ENCODE measurements at regions not wholly inside any gene's neighbourhood (a gene's known extent, or its start where the extent isn't known, plus 50 kb on each side); places are given as distances from the start of the nearest gene placed in this dataset.

DNA sequence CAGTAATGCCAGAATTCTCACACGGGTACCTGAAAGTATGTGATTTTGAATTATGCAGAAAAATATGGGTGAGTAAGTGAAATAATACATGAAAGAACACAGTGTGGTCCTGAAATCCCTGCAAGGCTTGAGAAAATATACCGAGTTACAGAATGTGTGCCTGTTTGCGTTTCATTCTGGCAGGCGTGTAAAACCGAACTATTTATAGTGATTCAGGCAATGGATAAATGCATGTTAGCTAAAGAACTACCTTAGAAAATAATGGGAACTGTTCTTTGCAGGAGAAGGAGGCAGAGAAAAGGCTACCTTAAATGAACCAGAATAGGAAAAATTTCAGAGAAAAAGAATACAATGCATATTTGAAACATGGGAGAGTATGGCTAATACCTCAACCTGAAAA is 145.8 kb upstream of the KCNQ5 start:
- Histone ChIP-seq H3K27me3 (ENCODE audit: control insufficient read depth in 3 of 3, insufficient read depth in 3 of 3, low read length in 3 of 3) (no peaks in the 10 kb centered on the region), H3K27ac (ENCODE audit: low read depth in 1 of 3, low read length in 2 of 3) (no peak overlapping the region), H3K36me3 (ENCODE audit: control insufficient read depth in 3 of 3, insufficient read depth in 2 of 3, low read depth in 1 of 3, low read length in 3 of 3) (no peaks in the 10 kb centered on the region), H3K9me3 (ENCODE audit: control insufficient read depth in 2 of 2, insufficient read depth in 1 of 2, low read depth in 1 of 2, low read length in 1 of 2) (no peaks in the 10 kb centered on the region), H3K4me1 (ENCODE audit: control insufficient read depth in 3 of 3, insufficient read depth in 2 of 3, low read depth in 1 of 3, low read length in 2 of 3) (no peaks in the 10 kb centered on the region), H3K4me3 (ENCODE audit: low read depth in 1 of 3, low read length in 3 of 3) (no peak overlapping the region)
- WGBS, 3 donors, result 87% methylated on average over 5 of the region's 5 CpGs
- DNase-seq (no peak), FAIRE-seq (no peak)

DNA sequence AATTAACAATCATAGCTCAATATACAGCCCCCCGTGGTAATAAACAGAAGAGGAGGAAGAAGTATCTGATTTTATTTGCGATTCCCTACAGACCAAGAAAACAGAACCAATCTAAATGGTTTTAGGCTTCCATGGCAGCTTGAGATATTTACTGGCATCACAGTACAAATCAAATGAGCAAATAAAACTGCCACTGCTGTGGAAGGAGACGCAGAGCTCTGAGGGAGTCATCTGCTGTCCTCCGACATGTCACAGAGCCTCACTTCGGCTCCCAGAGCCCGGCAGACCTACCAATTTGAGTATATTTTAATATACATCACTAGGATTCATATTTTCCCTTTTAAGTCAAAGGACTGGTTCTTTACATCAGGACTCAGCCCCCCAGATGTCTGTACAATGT is 145.2 kb upstream of the KCNQ5 start:
- Histone ChIP-seq H3K4me3 (ENCODE audit: low read depth in 1 of 3, low read length in 3 of 3) (no peak overlapping the region), H3K9me3 (ENCODE audit: control insufficient read depth in 2 of 2, insufficient read depth in 1 of 2, low read depth in 1 of 2, low read length in 1 of 2) (no peaks in the 10 kb centered on the region), H3K27ac (ENCODE audit: low read depth in 1 of 3, low read length in 2 of 3) (no peak overlapping the region), H3K4me1 (ENCODE audit: control insufficient read depth in 3 of 3, insufficient read depth in 2 of 3, low read depth in 1 of 3, low read length in 2 of 3) (no peaks in the 10 kb centered on the region), H3K36me3 (ENCODE audit: control insufficient read depth in 3 of 3, insufficient read depth in 2 of 3, low read depth in 1 of 3, low read length in 3 of 3) (no peaks in the 10 kb centered on the region), H3K27me3 (ENCODE audit: control insufficient read depth in 3 of 3, insufficient read depth in 3 of 3, low read length in 3 of 3) (no peaks in the 10 kb centered on the region)
- WGBS, 3 donors, result 77 to 84% (median 78%) methylated on average over 6 of the region's 6 CpGs
- FAIRE-seq, result no peak
- no peak for DNase-seq

DNA sequence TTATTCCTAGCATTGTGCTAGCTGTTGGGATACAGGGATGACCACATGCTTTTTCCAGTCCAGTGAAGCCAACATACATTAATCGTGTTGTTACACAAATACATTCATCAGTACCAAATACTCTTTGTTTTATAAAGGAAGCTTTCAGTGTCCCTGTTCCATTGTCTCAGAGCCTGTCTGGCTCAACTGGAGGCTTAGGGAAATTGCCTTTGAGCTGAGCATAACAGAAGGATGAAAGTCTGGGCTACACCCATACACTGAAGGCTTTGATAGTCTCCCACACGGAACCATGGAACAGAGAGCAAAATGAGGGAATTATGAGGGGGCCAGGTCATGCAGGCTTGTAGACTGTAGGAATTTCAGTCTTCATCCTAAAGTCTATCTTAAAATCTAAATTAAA is 126.4 kb upstream of the KCNQ5 start:
- WGBS, 3 donors, result 72 to 85% (median 81%) methylated on average over 2 of the region's 2 CpGs
- DNase-seq, result no peak
- Histone ChIP-seq H3K27ac (ENCODE audit: low read depth in 1 of 3, low read length in 2 of 3) (no peak overlapping the region), H3K4me3 (ENCODE audit: low read depth in 1 of 3, low read length in 3 of 3) (no peak overlapping the region), H3K36me3 (ENCODE audit: control insufficient read depth in 3 of 3, insufficient read depth in 2 of 3, low read depth in 1 of 3, low read length in 3 of 3) (no peaks in the 10 kb centered on the region), H3K4me1 (ENCODE audit: control insufficient read depth in 3 of 3, insufficient read depth in 2 of 3, low read depth in 1 of 3, low read length in 2 of 3) (no peaks in the 10 kb centered on the region), H3K27me3 (ENCODE audit: control insufficient read depth in 3 of 3, insufficient read depth in 3 of 3, low read length in 3 of 3) (no peaks in the 10 kb centered on the region), H3K9me3 (ENCODE audit: control insufficient read depth in 2 of 2, insufficient read depth in 1 of 2, low read depth in 1 of 2, low read length in 1 of 2) (no peaks in the 10 kb centered on the region)
- FAIRE-seq, result no peak

DNA sequence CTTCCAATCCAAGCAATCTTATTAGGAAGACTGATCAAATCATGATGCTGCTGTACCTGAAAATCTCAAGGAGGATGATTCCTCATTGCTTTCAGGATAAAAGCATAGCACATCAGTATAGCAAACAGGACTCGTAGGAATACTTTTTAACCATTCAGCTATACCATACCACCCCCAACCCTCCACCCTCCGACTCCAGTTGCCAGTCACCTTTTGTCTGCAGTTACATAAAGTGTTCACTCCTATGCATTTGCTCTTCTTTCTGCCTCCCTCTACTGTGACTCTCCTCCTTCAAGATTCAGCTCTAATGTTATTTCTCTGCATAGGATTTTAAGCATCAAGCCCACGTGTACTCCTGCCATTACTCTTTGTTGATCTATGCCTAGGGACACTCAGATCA is 124.7 kb upstream of the KCNQ5 start:
- WGBS, 3 donors, result 59 to 63% (median 61%) methylated on average over 3 of the region's 3 CpGs

DNA sequence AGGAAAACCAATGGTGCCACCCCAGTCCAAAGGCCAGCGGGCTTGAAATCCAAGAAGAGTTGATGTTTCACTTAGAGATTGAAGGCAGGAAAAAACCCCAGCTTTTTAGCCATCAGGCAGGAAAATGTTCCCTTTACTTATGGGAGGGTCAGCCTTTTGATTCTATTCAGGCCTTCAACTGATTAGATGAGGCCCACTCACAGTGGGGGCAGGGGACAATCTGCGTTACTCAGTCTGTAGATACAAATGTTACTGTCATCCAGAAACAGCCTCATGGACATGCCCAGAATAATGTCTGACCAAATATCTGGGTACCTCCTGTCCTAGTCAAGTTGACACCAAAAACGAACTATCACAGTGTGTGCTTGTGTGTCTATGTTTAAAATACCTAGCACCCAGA is 121.2 kb upstream of the KCNQ5 start:
- Histone ChIP-seq H3K4me1 (ENCODE audit: control insufficient read depth in 3 of 3, insufficient read depth in 2 of 3, low read depth in 1 of 3, low read length in 2 of 3) (no peaks in the 10 kb centered on the region), H3K27ac (ENCODE audit: low read depth in 1 of 3, low read length in 2 of 3) (no peak overlapping the region), H3K4me3 (ENCODE audit: low read depth in 1 of 3, low read length in 3 of 3) (no peak overlapping the region), H3K9me3 (ENCODE audit: control insufficient read depth in 2 of 2, insufficient read depth in 1 of 2, low read depth in 1 of 2, low read length in 1 of 2) (no peaks in the 10 kb centered on the region), H3K27me3 (ENCODE audit: control insufficient read depth in 3 of 3, insufficient read depth in 3 of 3, low read length in 3 of 3) (no peaks in the 10 kb centered on the region), H3K36me3 (ENCODE audit: control insufficient read depth in 3 of 3, insufficient read depth in 2 of 3, low read depth in 1 of 3, low read length in 3 of 3) (no peaks in the 10 kb centered on the region)
- 69 to 85% (median 72%) methylated on average over 3 of the region's 3 CpGs for WGBS, 3 donors
- DNase-seq (no peak), FAIRE-seq (no peak)

More for the DNA sequence above, 124.7 kb upstream of the KCNQ5 start:
- Histone ChIP-seq H3K9me3 (ENCODE audit: control insufficient read depth in 2 of 2, insufficient read depth in 1 of 2, low read depth in 1 of 2, low read length in 1 of 2) (no peaks in the 10 kb centered on the region), H3K36me3 (ENCODE audit: control insufficient read depth in 3 of 3, insufficient read depth in 2 of 3, low read depth in 1 of 3, low read length in 3 of 3) (no peaks in the 10 kb centered on the region), H3K27me3 (ENCODE audit: control insufficient read depth in 3 of 3, insufficient read depth in 3 of 3, low read length in 3 of 3) (no peaks in the 10 kb centered on the region), H3K4me3 (ENCODE audit: low read depth in 1 of 3, low read length in 3 of 3) (no peak overlapping the region), H3K27ac (ENCODE audit: low read depth in 1 of 3, low read length in 2 of 3) (no peak overlapping the region), H3K4me1 (ENCODE audit: control insufficient read depth in 3 of 3, insufficient read depth in 2 of 3, low read depth in 1 of 3, low read length in 2 of 3) (no peaks in the 10 kb centered on the region)
- FAIRE-seq, result no peak
- DNase-seq, result no peak

DNA sequence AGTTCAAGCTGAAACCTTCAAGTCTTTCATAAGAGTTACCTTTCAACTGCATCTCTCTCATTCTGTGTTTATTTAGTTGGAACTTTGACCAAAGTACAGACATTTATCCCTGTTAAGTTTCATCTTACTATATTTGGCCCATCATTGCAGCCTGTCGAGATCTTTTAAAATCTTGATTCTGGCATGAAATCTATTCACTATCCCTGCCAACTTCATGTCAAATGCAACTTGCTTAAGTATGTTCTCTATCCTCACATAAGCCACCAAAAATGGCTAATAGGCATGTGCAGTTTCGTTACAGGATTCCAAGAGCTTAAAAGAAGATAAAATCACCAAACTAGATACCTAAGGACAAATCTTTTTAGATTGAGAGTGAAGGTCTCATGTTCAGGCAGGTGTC is 117.5 kb upstream of the KCNQ5 start:
- no peaks in the 10 kb centered on the region for H3K4me1 ChIP-seq (ENCODE audit: control insufficient read depth in 3 of 3, insufficient read depth in 2 of 3, low read depth in 1 of 3, low read length in 2 of 3)
- no peak for DNase-seq
- 42 to 56% (median 47%) methylated on average over 2 of the region's 2 CpGs for WGBS, 3 donors
- H3K9me3 ChIP-seq (ENCODE audit: control insufficient read depth in 2 of 2, insufficient read depth in 1 of 2, low read depth in 1 of 2, low read length in 1 of 2), result no peaks in the 10 kb centered on the region
- H3K36me3 ChIP-seq (ENCODE audit: control insufficient read depth in 3 of 3, insufficient read depth in 2 of 3, low read depth in 1 of 3, low read length in 3 of 3), result no peaks in the 10 kb centered on the region
- H3K4me3 ChIP-seq (ENCODE audit: low read depth in 1 of 3, low read length in 3 of 3), result no peak overlapping the region
- no peak overlapping the region for H3K27ac ChIP-seq (ENCODE audit: low read depth in 1 of 3, low read length in 2 of 3)
- no peak for FAIRE-seq
- no peaks in the 10 kb centered on the region for H3K27me3 ChIP-seq (ENCODE audit: control insufficient read depth in 3 of 3, insufficient read depth in 3 of 3, low read length in 3 of 3)

DNA sequence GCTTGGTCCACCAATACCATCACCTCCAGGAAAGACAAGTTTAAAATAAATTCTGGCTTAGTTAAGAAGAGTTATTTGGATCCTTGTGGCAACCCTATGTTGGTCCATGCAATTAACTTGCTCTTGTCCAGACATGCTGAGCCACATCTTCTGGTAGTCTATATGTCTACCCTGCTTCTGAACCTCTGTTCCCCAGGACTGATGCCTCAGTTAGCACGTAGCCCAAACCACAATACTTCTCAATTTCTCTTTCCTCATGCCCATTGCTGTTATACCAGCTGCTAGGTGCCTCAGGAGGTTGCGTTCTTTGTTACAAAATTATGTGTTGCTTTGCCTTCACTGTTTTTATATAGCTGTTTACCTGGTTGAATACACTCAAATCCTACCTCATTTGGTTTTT is 116.4 kb upstream of the KCNQ5 start:
- Histone ChIP-seq H3K36me3 (ENCODE audit: control insufficient read depth in 3 of 3, insufficient read depth in 2 of 3, low read depth in 1 of 3, low read length in 3 of 3) (no peaks in the 10 kb centered on the region), H3K9me3 (ENCODE audit: control insufficient read depth in 2 of 2, insufficient read depth in 1 of 2, low read depth in 1 of 2, low read length in 1 of 2) (no peaks in the 10 kb centered on the region), H3K4me3 (ENCODE audit: low read depth in 1 of 3, low read length in 3 of 3) (no peak overlapping the region), H3K4me1 (ENCODE audit: control insufficient read depth in 3 of 3, insufficient read depth in 2 of 3, low read depth in 1 of 3, low read length in 2 of 3) (no peaks in the 10 kb centered on the region), H3K27ac (ENCODE audit: low read depth in 1 of 3, low read length in 2 of 3) (no peak overlapping the region), H3K27me3 (ENCODE audit: control insufficient read depth in 3 of 3, insufficient read depth in 3 of 3, low read length in 3 of 3) (no peaks in the 10 kb centered on the region)
- WGBS, 3 donors, result 15 to 53% (median 25%) methylated on average over 2 of the region's 2 CpGs
- DNase-seq, result no peak
- no peak for FAIRE-seq

DNA sequence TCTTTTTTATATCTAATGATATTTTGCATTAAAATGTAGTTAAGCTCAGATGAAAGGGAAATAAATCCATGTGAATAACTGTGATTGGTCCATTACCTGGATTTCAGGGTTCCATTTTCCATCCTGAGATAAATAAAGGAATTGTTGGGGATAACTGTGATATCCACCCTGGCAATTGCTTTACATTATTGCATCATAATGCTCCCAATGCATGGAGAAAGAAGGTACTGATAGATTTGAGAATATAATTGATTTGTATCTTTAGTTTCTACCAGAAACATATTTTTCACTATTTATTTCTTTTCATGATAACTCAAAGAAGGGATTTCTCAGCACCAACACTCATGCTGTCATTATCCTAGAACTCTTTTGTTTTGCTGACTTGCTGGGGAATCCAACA is 102.0 kb upstream of the KCNQ5 start:
- Histone ChIP-seq H3K36me3 (ENCODE audit: control insufficient read depth in 3 of 3, insufficient read depth in 2 of 3, low read depth in 1 of 3, low read length in 3 of 3) (no peaks in the 10 kb centered on the region), H3K9me3 (ENCODE audit: control insufficient read depth in 2 of 2, insufficient read depth in 1 of 2, low read depth in 1 of 2, low read length in 1 of 2) (no peaks in the 10 kb centered on the region), H3K27ac (ENCODE audit: low read depth in 1 of 3, low read length in 2 of 3) (no peak overlapping the region), H3K4me1 (ENCODE audit: control insufficient read depth in 3 of 3, insufficient read depth in 2 of 3, low read depth in 1 of 3, low read length in 2 of 3) (no peaks in the 10 kb centered on the region), H3K4me3 (ENCODE audit: low read depth in 1 of 3, low read length in 3 of 3) (no peak overlapping the region), H3K27me3 (ENCODE audit: control insufficient read depth in 3 of 3, insufficient read depth in 3 of 3, low read length in 3 of 3) (no peaks in the 10 kb centered on the region)
- DNase-seq (no peak), FAIRE-seq (no peak)

DNA sequence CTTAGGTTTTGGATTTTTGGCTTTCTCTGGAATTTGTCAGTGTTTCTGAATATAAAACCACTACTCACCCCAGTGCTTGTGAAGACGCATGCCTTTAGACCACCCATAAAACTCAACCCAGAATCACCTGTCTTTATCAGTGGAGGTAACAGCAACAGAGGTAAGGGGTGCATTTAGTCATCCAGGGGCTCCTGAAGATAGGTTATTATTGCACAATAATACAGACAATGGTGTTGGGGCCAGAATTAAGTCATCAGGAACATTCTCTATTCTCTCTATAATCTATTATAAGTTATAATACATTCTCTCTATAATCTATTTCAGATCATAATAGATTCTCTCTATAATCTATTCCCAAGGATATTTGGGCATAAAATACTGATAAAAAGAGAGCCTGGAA is 100.2 kb upstream of the KCNQ5 start:
- Histone ChIP-seq H3K9me3 (ENCODE audit: control insufficient read depth in 2 of 2, insufficient read depth in 1 of 2, low read depth in 1 of 2, low read length in 1 of 2) (no peaks in the 10 kb centered on the region), H3K4me3 (ENCODE audit: low read depth in 1 of 3, low read length in 3 of 3) (no peak overlapping the region), H3K36me3 (ENCODE audit: control insufficient read depth in 3 of 3, insufficient read depth in 2 of 3, low read depth in 1 of 3, low read length in 3 of 3) (no peaks in the 10 kb centered on the region), H3K27me3 (ENCODE audit: control insufficient read depth in 3 of 3, insufficient read depth in 3 of 3, low read length in 3 of 3) (no peaks in the 10 kb centered on the region), H3K4me1 (ENCODE audit: control insufficient read depth in 3 of 3, insufficient read depth in 2 of 3, low read depth in 1 of 3, low read length in 2 of 3) (no peaks in the 10 kb centered on the region), H3K27ac (ENCODE audit: low read depth in 1 of 3, low read length in 2 of 3) (no peak overlapping the region)
- DNase-seq, result no peak
- FAIRE-seq, result no peak
- WGBS, 3 donors, result 78 to 83% (median 80%) methylated on average over 1 of the region's 1 CpG
